ENCODE measurements at regions not wholly inside any gene's neighbourhood (a gene's known extent, or its start where the extent isn't known, plus 50 kb on each side); places are given as distances from the start of the nearest gene placed in this dataset.

DNA sequence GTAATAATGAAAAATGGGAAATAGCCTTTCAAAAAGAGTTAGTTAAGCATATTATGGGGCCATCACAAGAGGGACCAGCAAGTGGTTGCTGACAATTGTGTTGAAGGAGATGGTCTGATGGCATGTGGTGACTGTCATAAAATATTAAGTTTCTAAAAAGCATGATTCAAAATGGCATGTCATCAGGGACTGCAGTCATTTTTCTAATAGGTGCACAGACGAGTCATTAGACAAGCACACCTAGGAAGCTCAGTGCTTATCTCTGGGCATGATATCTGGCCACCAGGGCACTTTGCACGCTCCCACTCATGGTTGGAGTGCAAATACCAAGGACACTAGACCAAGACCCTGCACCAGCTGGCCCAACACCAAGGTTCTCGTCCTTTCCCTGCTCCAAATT, 226.5 kb downstream of the ANKRD60 start:
- H3K79me2 ChIP-seq (replicated peaks; ENCODE audit: insufficient read depth) = no peaks in the 10 kb centered on the region
- no peaks in the 10 kb centered on the region for H3K27me3 ChIP-seq (ENCODE audit: insufficient read depth)
- no peak overlapping the region for H2AFZ ChIP-seq
- no peak overlapping the region for H3K27ac Mint-ChIP-seq
- no peaks in the 10 kb centered on the region for H3K9me2 ChIP-seq (ENCODE audit: insufficient read depth)
- DNase-seq (ENCODE audit: low spot score) (no peak), ATAC-seq (no peak)
- peaks cover 4% of the 10 kb centered on the region; the same call in 1 of the 3 replicates for H3K9me3 Mint-ChIP-seq
- H3K36me3 Mint-ChIP-seq (ENCODE audit: low read depth) = no peaks in the 10 kb centered on the region
- no peak overlapping the region for H3K4me2 ChIP-seq
- H3K27me3 Mint-ChIP-seq (ENCODE audit: insufficient read depth, low read depth, poor library complexity) = peaks cover 2% of the 10 kb centered on the region
- no peaks in the 10 kb centered on the region for H3K36me3 ChIP-seq (ENCODE audit: insufficient read depth)
- H3F3A ChIP-seq (replicated peaks; ENCODE audit: low read depth) = no peaks in the 10 kb centered on the region
- TF ChIP-seq, protein P1, sequence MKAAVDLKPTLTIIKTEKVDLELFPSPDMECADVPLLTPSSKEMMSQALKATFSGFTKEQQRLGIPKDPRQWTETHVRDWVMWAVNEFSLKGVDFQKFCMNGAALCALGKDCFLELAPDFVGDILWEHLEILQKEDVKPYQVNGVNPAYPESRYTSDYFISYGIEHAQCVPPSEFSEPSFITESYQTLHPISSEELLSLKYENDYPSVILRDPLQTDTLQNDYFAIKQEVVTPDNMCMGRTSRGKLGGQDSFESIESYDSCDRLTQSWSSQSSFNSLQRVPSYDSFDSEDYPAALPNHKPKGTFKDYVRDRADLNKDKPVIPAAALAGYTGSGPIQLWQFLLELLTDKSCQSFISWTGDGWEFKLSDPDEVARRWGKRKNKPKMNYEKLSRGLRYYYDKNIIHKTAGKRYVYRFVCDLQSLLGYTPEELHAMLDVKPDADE (IDR thresholded peaks at IDR 0.05) = no peak
- TF ChIP-seq, protein P2, sequence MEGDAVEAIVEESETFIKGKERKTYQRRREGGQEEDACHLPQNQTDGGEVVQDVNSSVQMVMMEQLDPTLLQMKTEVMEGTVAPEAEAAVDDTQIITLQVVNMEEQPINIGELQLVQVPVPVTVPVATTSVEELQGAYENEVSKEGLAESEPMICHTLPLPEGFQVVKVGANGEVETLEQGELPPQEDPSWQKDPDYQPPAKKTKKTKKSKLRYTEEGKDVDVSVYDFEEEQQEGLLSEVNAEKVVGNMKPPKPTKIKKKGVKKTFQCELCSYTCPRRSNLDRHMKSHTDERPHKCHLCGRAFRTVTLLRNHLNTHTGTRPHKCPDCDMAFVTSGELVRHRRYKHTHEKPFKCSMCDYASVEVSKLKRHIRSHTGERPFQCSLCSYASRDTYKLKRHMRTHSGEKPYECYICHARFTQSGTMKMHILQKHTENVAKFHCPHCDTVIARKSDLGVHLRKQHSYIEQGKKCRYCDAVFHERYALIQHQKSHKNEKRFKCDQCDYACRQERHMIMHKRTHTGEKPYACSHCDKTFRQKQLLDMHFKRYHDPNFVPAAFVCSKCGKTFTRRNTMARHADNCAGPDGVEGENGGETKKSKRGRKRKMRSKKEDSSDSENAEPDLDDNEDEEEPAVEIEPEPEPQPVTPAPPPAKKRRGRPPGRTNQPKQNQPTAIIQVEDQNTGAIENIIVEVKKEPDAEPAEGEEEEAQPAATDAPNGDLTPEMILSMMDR (conservative IDR thresholded peaks at IDR 0.05; ENCODE audit: low read depth in 2 of 2) = no peak
- TF ChIP-seq JUNB (IDR thresholded peaks at IDR 0.05; ENCODE audit: unreplicated experiment) (no peak), NANOG (IDR thresholded peaks at IDR 0.05; ENCODE audit: borderline replicate concordance) (no peak)
- no peak overlapping the region for H3K27ac ChIP-seq (ENCODE audit: low read depth)
- 0 out of 2 replicates have a peak, but pooled peaks cover 8% of the 10 kb centered on the region for H3K4me1 ChIP-seq (ENCODE audit: insufficient read depth)
- H4K20me1 ChIP-seq (replicated peaks; ENCODE audit: insufficient read depth) = no peaks in the 10 kb centered on the region
- H3K4me1 Mint-ChIP-seq = peaks cover 13% of the 10 kb centered on the region; the same call in 2 of the 3 replicates
- H3K4me3 Mint-ChIP-seq = no peak overlapping the region
- H3K4me3 ChIP-seq = no peak overlapping the region

DNA sequence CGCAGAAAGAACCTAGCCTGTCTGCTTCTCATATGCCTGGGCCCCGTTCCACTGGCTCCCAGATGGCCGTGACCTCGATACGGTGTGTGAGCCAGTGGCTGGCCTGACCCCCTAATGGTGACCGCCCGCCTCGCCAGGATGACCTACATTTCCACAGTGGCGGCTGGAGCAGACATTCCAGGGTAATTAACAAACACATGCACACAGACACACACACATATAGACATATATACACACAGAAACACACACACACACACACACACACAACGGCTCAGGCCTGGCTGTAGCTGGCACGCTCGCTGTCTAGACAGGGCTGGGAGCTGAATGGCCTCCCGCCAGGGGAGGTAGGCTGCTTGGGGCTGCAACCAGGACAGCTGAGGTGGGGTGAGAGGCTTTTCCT, 227.1 kb downstream of the ANKRD60 start:
- Histone ChIP-seq H3K9me2 (ENCODE audit: insufficient read depth) (no peaks in the 10 kb centered on the region), H3K36me3 (ENCODE audit: insufficient read depth) (no peaks in the 10 kb centered on the region), H3K4me1 (ENCODE audit: insufficient read depth) (0 out of 2 replicates have a peak, but pooled peaks cover 8% of the 10 kb centered on the region), H3F3A (replicated peaks; ENCODE audit: low read depth) (no peaks in the 10 kb centered on the region), H2AFZ (no peak overlapping the region), H4K20me1 (replicated peaks; ENCODE audit: insufficient read depth) (no peaks in the 10 kb centered on the region), H3K27me3 (ENCODE audit: insufficient read depth) (no peaks in the 10 kb centered on the region), H3K4me2 (no peak overlapping the region), H3K4me3 (no peak overlapping the region), H3K27ac (ENCODE audit: low read depth) (no peak overlapping the region), H3K79me2 (replicated peaks; ENCODE audit: insufficient read depth) (no peaks in the 10 kb centered on the region)
- Mint-ChIP-seq H3K9me3 (peaks cover 4% of the 10 kb centered on the region; the same call in 1 of the 3 replicates), H3K36me3 (ENCODE audit: low read depth) (no peaks in the 10 kb centered on the region), H3K27me3 (ENCODE audit: insufficient read depth, low read depth, poor library complexity) (no peaks in the 10 kb centered on the region), H3K4me3 (no peak overlapping the region), H3K4me1 (peaks cover 13% of the 10 kb centered on the region; the same call in 2 of the 3 replicates), H3K27ac (no peak overlapping the region)
- DNase-seq (ENCODE audit: low spot score) (no peak), ATAC-seq (no peak)
- no peak for TF ChIP-seq EZH2 (IDR thresholded peaks at IDR 0.05; ENCODE audit: low read depth, unreplicated experiment)
- TF ChIP-seq CREB1 (CRISPR knock-in tag; IDR thresholded peaks at IDR 0.05; ENCODE audit: low read depth) = no peak
- TF ChIP-seq POLR2AphosphoS5 (IDR thresholded peaks at IDR 0.05; ENCODE audit: low read depth) = no peak
- TF ChIP-seq STAT1 (IDR thresholded peaks at IDR 0.05; ENCODE audit: unreplicated experiment) = no peak
- no peak for TF ChIP-seq JUNB (IDR thresholded peaks at IDR 0.05; ENCODE audit: unreplicated experiment)
- TF ChIP-seq, protein P3, sequence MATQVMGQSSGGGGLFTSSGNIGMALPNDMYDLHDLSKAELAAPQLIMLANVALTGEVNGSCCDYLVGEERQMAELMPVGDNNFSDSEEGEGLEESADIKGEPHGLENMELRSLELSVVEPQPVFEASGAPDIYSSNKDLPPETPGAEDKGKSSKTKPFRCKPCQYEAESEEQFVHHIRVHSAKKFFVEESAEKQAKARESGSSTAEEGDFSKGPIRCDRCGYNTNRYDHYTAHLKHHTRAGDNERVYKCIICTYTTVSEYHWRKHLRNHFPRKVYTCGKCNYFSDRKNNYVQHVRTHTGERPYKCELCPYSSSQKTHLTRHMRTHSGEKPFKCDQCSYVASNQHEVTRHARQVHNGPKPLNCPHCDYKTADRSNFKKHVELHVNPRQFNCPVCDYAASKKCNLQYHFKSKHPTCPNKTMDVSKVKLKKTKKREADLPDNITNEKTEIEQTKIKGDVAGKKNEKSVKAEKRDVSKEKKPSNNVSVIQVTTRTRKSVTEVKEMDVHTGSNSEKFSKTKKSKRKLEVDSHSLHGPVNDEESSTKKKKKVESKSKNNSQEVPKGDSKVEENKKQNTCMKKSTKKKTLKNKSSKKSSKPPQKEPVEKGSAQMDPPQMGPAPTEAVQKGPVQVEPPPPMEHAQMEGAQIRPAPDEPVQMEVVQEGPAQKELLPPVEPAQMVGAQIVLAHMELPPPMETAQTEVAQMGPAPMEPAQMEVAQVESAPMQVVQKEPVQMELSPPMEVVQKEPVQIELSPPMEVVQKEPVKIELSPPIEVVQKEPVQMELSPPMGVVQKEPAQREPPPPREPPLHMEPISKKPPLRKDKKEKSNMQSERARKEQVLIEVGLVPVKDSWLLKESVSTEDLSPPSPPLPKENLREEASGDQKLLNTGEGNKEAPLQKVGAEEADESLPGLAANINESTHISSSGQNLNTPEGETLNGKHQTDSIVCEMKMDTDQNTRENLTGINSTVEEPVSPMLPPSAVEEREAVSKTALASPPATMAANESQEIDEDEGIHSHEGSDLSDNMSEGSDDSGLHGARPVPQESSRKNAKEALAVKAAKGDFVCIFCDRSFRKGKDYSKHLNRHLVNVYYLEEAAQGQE (IDR thresholded peaks at IDR 0.05; ENCODE audit: unreplicated experiment) = no peak
- TF ChIP-seq ZNF331 (CRISPR knock-in tag; IDR thresholded peaks at IDR 0.05; ENCODE audit: low read depth) = no peak
- TF ChIP-seq ZNF114 (CRISPR knock-in tag; IDR thresholded peaks at IDR 0.05) = no peak
- TF ChIP-seq EZH2phosphoT487 (IDR thresholded peaks at IDR 0.05; ENCODE audit: unreplicated experiment) = no peak
- TF ChIP-seq, protein P1 (IDR thresholded peaks at IDR 0.05) = no peak
